ENCODE measurements at regions not wholly inside any gene's neighbourhood (a gene's known extent, or its start where the extent isn't known, plus 50 kb on each side); places are given as distances from the start of the nearest gene placed in this dataset.
"Not testable (repeated sequence)": the region's sequence is repeated elsewhere in the genome, so short reads cannot be mapped to it uniquely, and the experiment has no call there.

- no peak for DNase-seq (ENCODE audit: low spot score)
Observed at GRCh38 chr18:67862069-67862468, 345.5 kb upstream of the DSEL start.

- no peak for DNase-seq (ENCODE audit: low spot score)
Observed at GRCh38 chr18:67854340-67854739, 337.8 kb upstream of the DSEL start.

GRCh38 chr18:67846422-67847098, 330.0 kb upstream of the DSEL start:
- no peak for DNase-seq (ENCODE audit: low spot score)

- no peak for DNase-seq (ENCODE audit: low spot score)
Observed at GRCh38 chr18:67845035-67845434, 328.5 kb upstream of the DSEL start.

GRCh38 chr18:67840379-67840778, 323.9 kb upstream of the DSEL start:
- DNase-seq (ENCODE audit: low spot score): no peak

- no peak for DNase-seq (ENCODE audit: low spot score)
Observed at GRCh38 chr18:67818432-67818831, 301.9 kb upstream of the DSEL start.

- no peak for DNase-seq (ENCODE audit: low spot score)
Observed at GRCh38 chr18:67815280-67815679, 298.8 kb upstream of the DSEL start.

- DNase-seq (ENCODE audit: low spot score): no peak
Observed at GRCh38 chr18:67813380-67814028, 297.0 kb upstream of the DSEL start.

- DNase-seq (ENCODE audit: low spot score): no peak
Observed at GRCh38 chr18:67805261-67805660, 288.7 kb upstream of the DSEL start.

GRCh38 chr18:67794521-67794920, 278.0 kb upstream of the DSEL start:
- no peak for DNase-seq (ENCODE audit: low spot score)

- no peak for DNase-seq (ENCODE audit: low spot score)
Observed at GRCh38 chr18:67790527-67790926, 274.0 kb upstream of the DSEL start.

GRCh38 chr18:67789165-67789545, 272.6 kb upstream of the DSEL start:
- no peak for DNase-seq (ENCODE audit: low spot score)

- DNase-seq (ENCODE audit: low spot score): no peak
Observed at GRCh38 chr18:67788310-67789164, 272.0 kb upstream of the DSEL start.

GRCh38 chr18:67783196-67783946, 266.9 kb upstream of the DSEL start:
- no peak for DNase-seq (ENCODE audit: low spot score)

- DNase-seq (ENCODE audit: low spot score): no peak
Observed at GRCh38 chr18:67778016-67778415, 261.5 kb upstream of the DSEL start.

GRCh38 chr18:67776929-67777328, 260.4 kb upstream of the DSEL start:
- no peak for DNase-seq (ENCODE audit: low spot score)

GRCh38 chr18:67771271-67771670, 254.8 kb upstream of the DSEL start:
- DNase-seq (ENCODE audit: low spot score): no peak

GRCh38 chr18:67770520-67770919, 254.0 kb upstream of the DSEL start:
- no peak for DNase-seq (ENCODE audit: low spot score)

- no peak for DNase-seq (ENCODE audit: low spot score)
Observed at GRCh38 chr18:67766930-67767329, 250.4 kb upstream of the DSEL start.

- DNase-seq (ENCODE audit: low spot score): not testable (repeated sequence)
Observed at GRCh38 chr18:67752211-67752610, 235.7 kb upstream of the DSEL start.

- DNase-seq (ENCODE audit: low spot score): no peak
Observed at GRCh38 chr18:67742954-67743353, 226.4 kb upstream of the DSEL start.

GRCh38 chr18:67742525-67742924, 226.0 kb upstream of the DSEL start:
- no peak for DNase-seq (ENCODE audit: low spot score)
